ENCODE measurements at regions not wholly inside any gene's neighbourhood (a gene's known extent, or its start where the extent isn't known, plus 50 kb on each side); places are given as distances from the start of the nearest gene placed in this dataset.
"Not testable (repeated sequence)": the region's sequence is repeated elsewhere in the genome, so short reads cannot be mapped to it uniquely, and the experiment has no call there.

DNA sequence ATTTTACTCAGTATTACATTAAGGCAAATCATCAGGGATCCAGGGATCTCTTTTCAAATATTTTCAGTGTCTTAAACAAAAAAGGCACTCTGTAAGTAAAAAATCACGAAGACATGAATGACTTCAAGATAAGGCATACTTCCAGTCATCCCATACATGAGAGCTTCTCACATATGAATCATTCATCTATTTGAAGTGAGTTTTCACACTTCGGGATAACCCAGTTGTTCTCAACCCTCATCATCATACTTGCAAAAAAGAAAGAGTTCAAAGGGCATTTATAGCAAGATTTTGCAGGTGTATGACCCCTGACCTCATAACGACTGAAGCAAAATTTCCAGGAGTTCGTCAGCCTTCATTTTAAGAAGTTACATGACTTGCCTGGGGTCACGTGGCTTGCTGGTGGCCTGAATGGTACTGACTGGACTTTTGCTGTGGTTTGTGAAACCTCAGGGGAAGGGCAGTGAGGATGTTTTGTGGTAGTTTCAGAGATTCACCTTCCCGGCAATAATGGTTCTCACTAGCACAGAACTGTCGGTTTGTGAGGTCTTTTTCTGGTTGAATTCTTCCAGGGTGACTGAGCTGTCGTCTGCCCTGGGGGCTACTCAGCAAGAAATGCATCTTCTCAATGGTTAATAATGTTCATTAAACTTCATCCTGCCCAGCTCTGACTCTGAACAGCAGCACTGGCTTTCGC lies 115.8 kb upstream of the SHISA3 start:
- Histone ChIP-seq H3K9me3 (no peaks in the 10 kb centered on the region), H3K36me3 (ENCODE audit: insufficient read depth in 1 of 2, low read depth in 1 of 2) (no peaks in the 10 kb centered on the region), H3K4me1 (no peaks in the 10 kb centered on the region), H3K4me3 (no peak overlapping the region), H3K27me3 (ENCODE audit: insufficient read depth in 3 of 3, low read length in 2 of 3) (no peaks in the 10 kb centered on the region), H3K27ac (no peak overlapping the region)
- DNase-seq (no peak), ATAC-seq (peak in 1 of 4 donors; percentile 19)
- intact Hi-C loops (cut with DNase I): loop anchor here (2.0 to 10.0 kb wide), 4 partner anchors 236 to 586 kb away; no protein-coding TSS in a partner anchor
- TF ChIP-seq, protein P1, sequence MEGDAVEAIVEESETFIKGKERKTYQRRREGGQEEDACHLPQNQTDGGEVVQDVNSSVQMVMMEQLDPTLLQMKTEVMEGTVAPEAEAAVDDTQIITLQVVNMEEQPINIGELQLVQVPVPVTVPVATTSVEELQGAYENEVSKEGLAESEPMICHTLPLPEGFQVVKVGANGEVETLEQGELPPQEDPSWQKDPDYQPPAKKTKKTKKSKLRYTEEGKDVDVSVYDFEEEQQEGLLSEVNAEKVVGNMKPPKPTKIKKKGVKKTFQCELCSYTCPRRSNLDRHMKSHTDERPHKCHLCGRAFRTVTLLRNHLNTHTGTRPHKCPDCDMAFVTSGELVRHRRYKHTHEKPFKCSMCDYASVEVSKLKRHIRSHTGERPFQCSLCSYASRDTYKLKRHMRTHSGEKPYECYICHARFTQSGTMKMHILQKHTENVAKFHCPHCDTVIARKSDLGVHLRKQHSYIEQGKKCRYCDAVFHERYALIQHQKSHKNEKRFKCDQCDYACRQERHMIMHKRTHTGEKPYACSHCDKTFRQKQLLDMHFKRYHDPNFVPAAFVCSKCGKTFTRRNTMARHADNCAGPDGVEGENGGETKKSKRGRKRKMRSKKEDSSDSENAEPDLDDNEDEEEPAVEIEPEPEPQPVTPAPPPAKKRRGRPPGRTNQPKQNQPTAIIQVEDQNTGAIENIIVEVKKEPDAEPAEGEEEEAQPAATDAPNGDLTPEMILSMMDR (IDR thresholded peaks at IDR 0.05): no peak
- WGBS, 3 donors: 45 to 49% (median 45%) methylated on average over 9 of the region's 9 CpGs

DNA sequence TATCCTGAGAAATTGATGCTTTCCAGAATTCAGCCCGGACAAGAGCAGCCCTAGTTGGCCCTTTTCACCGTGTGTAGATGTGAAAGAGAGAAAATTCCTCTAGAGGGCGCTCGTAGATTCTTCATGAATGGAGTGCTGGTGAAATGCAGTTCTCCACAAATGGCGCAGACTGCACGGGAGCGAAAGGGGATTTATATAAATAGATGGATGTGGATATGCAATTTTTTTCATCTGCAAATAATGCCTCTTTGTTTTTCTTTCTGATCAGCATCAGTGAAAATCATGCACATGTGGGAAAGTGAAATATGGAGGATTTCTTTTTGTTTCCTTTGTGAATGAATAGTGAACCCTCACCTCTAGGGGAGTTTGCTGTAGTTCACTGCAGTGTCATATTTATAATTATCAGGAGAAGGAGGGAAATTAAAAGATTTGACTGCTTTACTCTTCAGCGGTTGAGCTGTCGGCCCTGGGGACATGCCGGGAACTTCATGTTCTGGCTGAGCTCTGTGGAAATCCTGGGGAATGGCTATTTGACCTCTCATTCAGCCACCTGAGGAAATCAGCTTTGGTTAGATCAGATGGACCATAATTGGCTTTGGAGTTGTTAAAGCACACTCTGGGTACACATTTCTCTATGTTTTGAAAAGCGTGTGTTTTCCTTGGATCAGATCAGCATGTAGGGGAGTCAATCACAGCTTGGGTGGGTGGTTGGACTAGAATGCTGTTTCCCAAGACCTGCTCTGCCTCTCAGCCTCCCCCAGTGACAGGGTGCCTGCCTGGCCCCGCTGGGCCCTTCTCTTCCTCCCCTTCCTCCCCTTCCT lies 115.0 kb upstream of the SHISA3 start:
- ATAC-seq: peak; percentile 68 to 93 (median 87)
- Histone ChIP-seq H3K9me3 (no peaks in the 10 kb centered on the region), H3K27ac (no peak overlapping the region), H3K4me1 (no peaks in the 10 kb centered on the region), H3K4me3 (no peak overlapping the region), H3K27me3 (ENCODE audit: insufficient read depth in 3 of 3, low read length in 2 of 3) (no peaks in the 10 kb centered on the region), H3K36me3 (ENCODE audit: insufficient read depth in 1 of 2, low read depth in 1 of 2) (no peaks in the 10 kb centered on the region)
- TF ChIP-seq, protein P1 (IDR thresholded peaks at IDR 0.05): peak; percentile 70
- WGBS, 3 donors: 13 to 19% (median 16%) methylated on average over 12 of the region's 12 CpGs
- DNase-seq: peak in 1 of 2 donors; percentile 74
- intact Hi-C loops (cut with DNase I): loop anchor here (2.0 to 10.0 kb wide), 4 partner anchors 235 to 585 kb away; no protein-coding TSS in a partner anchor

- TF ChIP-seq, protein P1 (IDR thresholded peaks at IDR 0.05): no peak
- intact Hi-C loops (cut with DNase I): loop anchor here (5.0 to 10.0 kb wide), 3 partner anchors 233 to 583 kb away; no protein-coding TSS in a partner anchor
- H3K9me3 ChIP-seq: no peaks in the 10 kb centered on the region
- H3K36me3 ChIP-seq (ENCODE audit: insufficient read depth in 1 of 2, low read depth in 1 of 2): no peaks in the 10 kb centered on the region
- H3K27ac ChIP-seq: no peak overlapping the region
- H3K27me3 ChIP-seq (ENCODE audit: insufficient read depth in 3 of 3, low read length in 2 of 3): no peaks in the 10 kb centered on the region
- no peaks in the 10 kb centered on the region for H3K4me1 ChIP-seq
- H3K4me3 ChIP-seq: no peak overlapping the region
- 74 to 81% (median 80%) methylated on average over 5 of the region's 5 CpGs for WGBS, 3 donors
- no peak for ATAC-seq
- DNase-seq: no peak
These were observed 113.3 kb upstream of the SHISA3 start for GRCh38 chr4:42284030-42284429.

DNA sequence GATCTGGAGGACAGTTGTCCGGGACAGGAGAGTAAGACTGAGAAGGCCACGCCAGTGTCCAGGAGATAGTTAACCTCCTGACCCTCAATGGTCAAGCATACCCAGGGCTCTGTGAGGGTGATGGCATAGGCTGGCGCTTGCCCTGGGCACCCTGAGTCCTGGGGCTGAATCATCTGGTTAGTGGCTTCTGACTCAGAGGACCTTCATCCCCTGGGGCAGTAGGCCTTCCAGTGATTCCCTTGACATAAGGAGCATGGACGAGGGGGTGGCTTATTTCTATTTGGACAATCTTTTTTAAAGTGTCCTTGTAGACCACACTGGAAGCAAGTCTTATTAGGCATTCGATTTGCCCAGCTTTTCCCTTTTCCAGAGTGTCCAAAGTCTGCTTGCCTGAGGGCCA lies 108.4 kb upstream of the SHISA3 start:
- not testable (repeated sequence) for H3K27ac ChIP-seq; H3K36me3 ChIP-seq (ENCODE audit: insufficient read depth in 1 of 2, low read depth in 1 of 2); H3K9me3 ChIP-seq

DNA sequence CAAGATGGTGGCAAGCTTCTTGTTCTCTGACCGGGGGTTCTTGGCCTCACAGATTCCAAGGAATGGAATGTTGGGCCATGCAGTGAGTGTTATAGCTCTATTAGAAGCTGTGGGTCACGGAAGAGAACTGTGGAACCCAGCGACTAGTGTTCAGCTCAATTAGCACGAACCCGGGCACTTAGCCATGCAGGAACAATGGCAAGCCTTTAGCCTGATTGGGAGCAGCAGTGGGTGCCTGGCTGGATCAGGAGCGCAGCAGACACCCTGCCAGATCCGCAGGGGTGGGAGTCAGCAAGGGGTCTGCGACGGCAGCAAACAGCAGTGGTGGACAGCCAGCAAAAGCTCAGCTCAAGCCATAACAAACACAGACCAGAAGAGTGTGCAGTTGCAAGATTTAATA lies 105.1 kb upstream of the SHISA3 start:
- H3K9me3 ChIP-seq; H3K27ac ChIP-seq; intact Hi-C loops (cut with DNase I); DNase-seq; H3K4me3 ChIP-seq; H3K36me3 ChIP-seq (ENCODE audit: insufficient read depth in 1 of 2, low read depth in 1 of 2); ATAC-seq; H3K27me3 ChIP-seq (ENCODE audit: insufficient read depth in 3 of 3, low read length in 2 of 3); H3K4me1 ChIP-seq: not testable (repeated sequence)
- WGBS, 3 donors: 86 to 92% (median 90%) methylated on average over 9 of the region's 9 CpGs

More for the DNA sequence above, 108.4 kb upstream of the SHISA3 start:
- DNase-seq; ATAC-seq; H3K4me3 ChIP-seq; H3K27me3 ChIP-seq (ENCODE audit: insufficient read depth in 3 of 3, low read length in 2 of 3); H3K4me1 ChIP-seq: not testable (repeated sequence)
- intact Hi-C loops (cut with DNase I): loop anchor here in 1 of 2 donors (10.0 kb wide), 1 partner anchor 576 kb away; no protein-coding TSS in a partner anchor
- WGBS, 3 donors: 74 to 76% (median 76%) methylated on average over 5 of the region's 5 CpGs

Measured in psoas muscle (tissue), 7 donors.